GM12891 (cell line): ENCODE measurements at regions not wholly inside any gene's neighbourhood (a gene's known extent, or its start where the extent isn't known, plus 50 kb on each side); places are given as distances from the start of the nearest gene placed in this dataset.

Experiments used
- PAX5 ChIP-seq: IDR thresholded peaks from 2 replicates; pipeline ENCODE4 v1.6.1; 2011; ENCODE audit warnings: low read length, moderate library complexity, mild to moderate bottlenecking; ENCODE audit not compliant: insufficient read depth, severe bottlenecking
- POLR2A ChIP-seq: IDR thresholded peaks from 2 replicates; pipeline ENCODE4 v1.6.1; 2011; ENCODE audit warnings: low read depth, low read length, control low read depth
- POLR2AphosphoS5 ChIP-seq: IDR thresholded peaks from 2 replicates; pipeline ENCODE4 v1.6.1; 2011; ENCODE audit warnings: low read depth, low read length, control low read depth
- TAF1 ChIP-seq: IDR thresholded peaks from 2 replicates; pipeline ENCODE4 v1.6.1; 2011; ENCODE audit warnings: low read depth, low read length, control low read depth

DNA sequence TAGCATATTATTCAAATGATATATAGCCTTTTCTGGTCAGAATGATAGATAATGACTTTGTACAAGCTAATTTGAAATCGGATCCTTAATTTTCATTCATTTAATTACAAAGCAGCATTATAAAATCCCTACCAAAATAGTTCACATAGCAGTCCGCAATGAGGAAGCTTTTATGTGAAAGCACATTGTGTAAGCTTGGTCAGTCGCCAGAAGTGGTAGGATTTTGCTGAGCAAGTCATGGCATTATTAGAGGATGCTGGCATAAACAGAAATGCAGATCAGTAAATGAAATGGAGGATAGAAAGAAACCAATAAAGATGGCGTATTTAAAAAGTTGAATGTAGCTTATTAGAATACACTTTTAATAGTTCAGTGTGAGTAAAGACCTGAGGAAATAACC, 93.2 kb upstream of the DIAPH2 start:
- no peak for TF ChIP-seq POLR2AphosphoS5
- TF ChIP-seq POLR2A = no peak
- TF ChIP-seq TAF1 = no peak
- no peak for TF ChIP-seq PAX5
